Brain microvascular endothelial cell (primary cell): ENCODE measurements at regions not wholly inside any gene's neighbourhood (a gene's known extent, or its start where the extent isn't known, plus 50 kb on each side); places are given as distances from the start of the nearest gene placed in this dataset.

Experiments
- DNase-seq: peaks from one replicate; pipeline ENCODE4 v3.0.0-alpha.2; 2020
- H3K27ac ChIP-seq: fragments of 250-450 bp; sonication (Bioruptor Pico); 2 replicates; pipeline ENCODE4 v1.5.1; 2020; ENCODE audit warnings: mild to moderate bottlenecking, moderate library complexity
- H3K27me3 ChIP-seq: fragments of 250-450 bp; sonication (Bioruptor Pico); replicated peaks from 2 replicates; pipeline ENCODE4 v1.5.1; 2020; ENCODE audit warnings: mild to moderate bottlenecking
- H3K36me3 ChIP-seq: fragments of 250-450 bp; sonication (Bioruptor Pico); replicated peaks from 2 replicates; pipeline ENCODE4 v1.5.1; 2020; ENCODE audit warnings: mild to moderate bottlenecking
- H3K4me3 ChIP-seq: 2 replicates; pipeline ENCODE4 v1.5.1; 2011; ENCODE audit warnings: low read depth, mild to moderate bottlenecking, control low read depth, low read length, moderate library complexity
- in situ Hi-C: cut with HindIII; loops from 2 replicates; pipeline ENCODE4 v1.10.0; 2017; ENCODE audit warnings: low sequenced_read_pairs, low pct_ligation_motif_present
- TF ChIP-seq, protein P1 (sequence below): IDR thresholded peaks from 2 replicates; pipeline ENCODE4 v1.5.1; 2011; ENCODE audit warnings: low read depth, mild to moderate bottlenecking, moderate library complexity, low read length, control low read depth, inconsistent platforms; ENCODE audit errors: missing control alignments

DNA sequence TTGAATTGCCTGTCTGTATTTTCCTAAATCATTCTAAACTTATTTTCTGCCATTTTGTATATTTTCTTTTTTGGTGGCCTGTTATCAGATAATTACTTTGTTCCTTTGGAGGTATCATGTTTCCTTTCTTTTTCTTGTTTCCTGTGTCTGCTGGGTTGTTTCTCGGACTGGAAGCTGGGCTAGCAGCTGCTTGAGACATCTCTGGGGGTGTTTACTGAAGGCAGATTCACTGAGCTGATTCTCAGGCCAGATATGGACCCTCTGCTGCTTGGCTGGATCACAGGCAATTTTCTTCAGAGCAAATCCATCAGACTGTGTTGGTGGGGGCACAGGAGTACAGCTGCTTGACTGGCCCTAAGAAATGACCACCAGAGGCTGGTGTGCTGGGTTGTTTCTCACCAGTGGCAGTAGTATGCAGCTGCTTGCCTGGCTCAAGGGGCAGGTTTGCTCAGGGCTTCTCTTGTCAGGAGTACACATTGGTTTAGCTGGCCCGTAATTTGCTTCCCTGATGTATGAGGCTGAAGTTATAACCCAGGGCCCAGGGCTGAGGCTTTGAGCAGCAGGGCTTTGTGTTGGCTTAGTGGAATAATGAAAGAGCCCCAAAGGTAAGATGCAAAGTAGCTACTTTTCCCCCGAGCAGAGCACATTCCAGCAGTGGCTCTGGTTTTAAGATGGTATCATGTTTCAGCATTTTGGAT is 680.6 kb downstream of the TECRL start:
- no peak overlapping the region for H3K4me3 ChIP-seq
- DNase-seq, result no peak
- TF ChIP-seq, protein P1, sequence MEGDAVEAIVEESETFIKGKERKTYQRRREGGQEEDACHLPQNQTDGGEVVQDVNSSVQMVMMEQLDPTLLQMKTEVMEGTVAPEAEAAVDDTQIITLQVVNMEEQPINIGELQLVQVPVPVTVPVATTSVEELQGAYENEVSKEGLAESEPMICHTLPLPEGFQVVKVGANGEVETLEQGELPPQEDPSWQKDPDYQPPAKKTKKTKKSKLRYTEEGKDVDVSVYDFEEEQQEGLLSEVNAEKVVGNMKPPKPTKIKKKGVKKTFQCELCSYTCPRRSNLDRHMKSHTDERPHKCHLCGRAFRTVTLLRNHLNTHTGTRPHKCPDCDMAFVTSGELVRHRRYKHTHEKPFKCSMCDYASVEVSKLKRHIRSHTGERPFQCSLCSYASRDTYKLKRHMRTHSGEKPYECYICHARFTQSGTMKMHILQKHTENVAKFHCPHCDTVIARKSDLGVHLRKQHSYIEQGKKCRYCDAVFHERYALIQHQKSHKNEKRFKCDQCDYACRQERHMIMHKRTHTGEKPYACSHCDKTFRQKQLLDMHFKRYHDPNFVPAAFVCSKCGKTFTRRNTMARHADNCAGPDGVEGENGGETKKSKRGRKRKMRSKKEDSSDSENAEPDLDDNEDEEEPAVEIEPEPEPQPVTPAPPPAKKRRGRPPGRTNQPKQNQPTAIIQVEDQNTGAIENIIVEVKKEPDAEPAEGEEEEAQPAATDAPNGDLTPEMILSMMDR, result no peak
- H3K27me3 ChIP-seq, result no peaks in the 10 kb centered on the region
- H3K36me3 ChIP-seq, result no peaks in the 10 kb centered on the region
- H3K27ac ChIP-seq, result no peak overlapping the region
- in situ Hi-C loops, result no loop called here

DNA sequence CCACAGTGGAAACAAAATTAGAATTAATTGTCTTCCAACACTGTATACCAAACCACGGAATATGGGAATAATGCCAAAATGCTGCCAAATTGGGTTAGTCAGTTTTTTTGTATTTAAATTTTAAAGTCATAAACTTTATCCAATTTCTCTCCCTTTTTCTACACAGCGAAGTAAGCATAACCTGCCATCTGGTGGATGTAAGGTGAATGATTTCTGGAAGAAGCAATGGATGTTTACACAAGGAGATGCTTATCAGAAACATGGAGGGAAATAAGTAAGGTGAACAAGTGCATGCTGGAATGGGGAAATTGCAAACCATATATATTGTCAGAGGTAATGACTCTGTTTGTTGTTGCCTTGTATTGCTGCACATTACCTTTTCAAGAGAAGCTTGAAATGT is 691.9 kb downstream of the TECRL start:
- in situ Hi-C loops, result no loop called here

DNA sequence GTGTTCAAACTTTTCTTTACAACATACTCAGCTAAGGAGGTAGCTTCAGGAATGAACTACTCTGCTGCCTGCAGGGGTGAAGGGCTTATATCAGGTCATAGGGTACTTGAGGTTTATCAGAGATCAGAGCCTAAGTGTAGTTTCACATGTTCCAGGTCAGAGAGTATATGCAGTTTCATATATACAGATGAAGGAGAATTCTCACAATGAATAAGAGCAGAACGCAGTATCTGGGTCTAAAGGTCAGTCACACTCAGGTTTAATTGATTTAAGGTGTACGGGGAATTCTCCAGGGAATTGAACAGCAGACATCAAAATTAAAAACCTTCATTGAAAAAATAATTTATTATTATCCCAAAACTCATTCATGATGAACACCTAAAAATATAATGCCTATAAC is 700.6 kb downstream of the TECRL start:
- H3K4me3 ChIP-seq, result no peak overlapping the region
- in situ Hi-C loops, result no loop called here
- TF ChIP-seq, protein P1, result no peak
- no peaks in the 10 kb centered on the region for H3K27me3 ChIP-seq
- no peaks in the 10 kb centered on the region for H3K36me3 ChIP-seq
- no peak overlapping the region for H3K27ac ChIP-seq
- no peak for DNase-seq

More for the DNA sequence above, 691.9 kb downstream of the TECRL start:
- no peak overlapping the region for H3K4me3 ChIP-seq
- no peak for DNase-seq
- no peaks in the 10 kb centered on the region for H3K27me3 ChIP-seq
- TF ChIP-seq, protein P1, result no peak
- no peak overlapping the region for H3K27ac ChIP-seq
- no peaks in the 10 kb centered on the region for H3K36me3 ChIP-seq

DNA sequence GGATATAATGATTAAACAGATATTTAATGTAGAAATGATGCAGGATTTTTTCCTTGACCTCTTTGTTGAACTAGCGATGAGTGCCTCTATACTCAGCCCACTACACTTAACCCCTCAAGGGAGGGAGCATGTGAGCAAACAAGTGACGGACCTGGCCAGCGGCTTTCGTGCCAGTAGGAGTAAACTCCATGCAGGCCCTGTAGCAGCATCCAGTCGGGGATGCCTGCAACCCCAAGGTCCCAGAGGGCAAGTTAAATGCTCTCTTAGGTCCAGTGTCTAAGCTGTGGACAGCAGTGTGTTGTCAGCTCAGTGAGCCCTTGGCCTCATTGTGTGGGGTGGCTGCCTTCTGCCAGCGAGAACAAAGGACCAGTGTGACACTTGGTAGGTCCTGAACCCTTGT is 708.7 kb downstream of the TECRL start:
- Histone ChIP-seq H3K27me3 (no peaks in the 10 kb centered on the region), H3K36me3 (no peaks in the 10 kb centered on the region), H3K4me3 (no peak overlapping the region), H3K27ac (no peak overlapping the region)
- DNase-seq, result no peak
- TF ChIP-seq, protein P1, result no peak
- in situ Hi-C loops, result no loop called here

DNA sequence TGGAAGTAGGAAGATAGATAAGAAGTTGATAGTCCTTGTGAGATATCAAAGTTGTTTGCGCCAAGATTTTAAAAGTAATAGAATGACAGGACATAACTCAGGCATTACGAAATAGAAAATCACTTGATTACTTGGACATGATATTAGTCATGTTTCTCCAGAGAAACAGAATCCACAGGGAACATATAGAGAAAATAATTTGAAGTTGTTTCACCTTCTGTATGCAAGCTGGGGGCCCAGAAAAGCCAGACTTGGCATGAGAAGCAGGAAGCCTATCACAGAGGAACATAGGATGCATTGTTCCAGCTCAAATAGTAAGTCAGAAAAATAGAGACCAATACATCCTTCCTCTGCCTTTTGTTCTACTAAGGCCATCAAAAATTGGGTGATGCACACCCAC is 715.9 kb downstream of the TECRL start:
- Histone ChIP-seq H3K27me3 (no peaks in the 10 kb centered on the region), H3K36me3 (no peaks in the 10 kb centered on the region), H3K4me3 (no peak overlapping the region), H3K27ac (no peak overlapping the region)
- in situ Hi-C loops, result no loop called here
- no peak for DNase-seq
- TF ChIP-seq, protein P1, result no peak
